Retinal pigment epithelial cell (primary cell): ENCODE measurements at regions not wholly inside any gene's neighbourhood (a gene's known extent, or its start where the extent isn't known, plus 50 kb on each side); places are given as distances from the start of the nearest gene placed in this dataset.

ENCODE experiments used
- DNase-seq: peaks from one replicate; pipeline ENCODE4 v3.0.0-alpha.2; 2010; ENCODE audit warnings: low read depth
- H3K4me3 ChIP-seq: 2 replicates; pipeline ENCODE4 v1.5.1; 2011; ENCODE audit warnings: mild to moderate bottlenecking, low read length, control low read depth, moderate library complexity
- CTCF ChIP-seq: conservative IDR thresholded peaks from 2 replicates; pipeline ENCODE4 v1.5.1; 2011; ENCODE audit warnings: low read depth, low read length, control low read depth, inconsistent platforms

DNA sequence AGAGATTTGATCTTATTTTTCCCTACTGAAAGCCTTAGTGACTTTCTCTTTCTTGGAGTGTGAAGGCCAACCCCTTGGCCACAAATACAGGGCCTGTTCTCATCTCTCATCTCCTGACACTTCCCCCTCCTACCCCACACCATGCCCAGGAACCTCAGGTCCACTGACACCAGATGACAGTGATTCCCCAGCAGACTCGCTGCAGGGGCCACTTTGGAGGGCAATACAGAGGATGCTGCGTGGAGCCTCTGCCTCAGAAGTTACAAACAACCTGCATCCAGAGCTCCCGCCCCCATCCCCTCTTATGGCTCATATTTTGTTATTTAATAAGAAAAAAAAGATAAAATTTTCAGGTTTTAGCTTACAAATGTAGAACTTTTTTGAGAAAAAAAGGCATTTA lies 70.1 kb upstream of the LGALSL start:
- TF ChIP-seq CTCF, result no peak
- no peak overlapping the region for H3K4me3 ChIP-seq
- DNase-seq, result no peak

GRCh38 chr2:64386676-64387075 lies 67.3 kb upstream of the LGALSL start:
- no peak for TF ChIP-seq CTCF
- DNase-seq, result no peak
- no peak overlapping the region for H3K4me3 ChIP-seq

GRCh38 chr2:64390586-64390985 lies 63.4 kb upstream of the LGALSL start:
- no peak for TF ChIP-seq CTCF
- DNase-seq, result no peak
- H3K4me3 ChIP-seq, result no peak overlapping the region

DNA sequence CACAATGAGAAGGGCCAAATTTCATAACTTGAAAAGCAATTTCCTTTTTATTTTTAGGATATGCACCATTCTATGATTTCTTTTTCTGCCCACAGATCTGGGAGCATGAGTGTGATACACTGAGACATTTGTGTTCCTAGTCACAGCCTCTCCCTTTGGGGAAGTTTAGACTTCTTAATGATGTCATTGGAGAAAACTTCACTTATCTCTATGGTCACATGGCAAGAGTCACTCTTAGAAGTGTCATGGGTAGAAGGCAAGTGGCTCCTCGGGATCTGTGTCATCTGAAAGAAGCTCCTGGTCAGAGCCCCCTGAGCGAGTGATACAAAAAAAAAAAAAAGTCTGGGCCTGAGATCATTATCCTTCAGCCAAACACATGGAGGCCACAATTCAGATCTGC lies 62.5 kb upstream of the LGALSL start:
- no peak overlapping the region for H3K4me3 ChIP-seq
- no peak for DNase-seq
- TF ChIP-seq CTCF, result no peak

GRCh38 chr2:64391940-64392339 lies 62.0 kb upstream of the LGALSL start:
- H3K4me3 ChIP-seq, result no peak overlapping the region
- no peak for DNase-seq
- TF ChIP-seq CTCF, result no peak

DNA sequence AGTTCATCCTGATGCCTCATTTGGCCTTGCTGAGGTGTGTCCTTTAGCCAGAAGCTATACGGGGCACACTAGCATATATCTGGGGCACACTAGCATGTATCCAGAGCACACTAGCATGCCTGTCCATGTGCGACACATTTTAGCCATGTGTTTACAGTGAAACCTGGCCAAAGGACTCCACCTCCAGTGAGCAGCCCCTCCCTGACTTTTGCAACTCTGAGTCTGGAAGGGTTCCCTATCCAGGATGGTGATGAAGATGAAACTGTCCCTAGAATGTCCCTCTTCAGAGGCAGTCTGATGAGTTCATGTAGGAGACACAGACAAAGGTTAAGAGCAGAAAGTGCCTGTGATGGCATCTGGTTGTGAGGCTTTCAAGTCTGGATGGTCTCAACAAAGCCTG lies 61.4 kb upstream of the LGALSL start:
- no peak for DNase-seq
- H3K4me3 ChIP-seq, result no peak overlapping the region
- TF ChIP-seq CTCF, result no peak

GRCh38 chr2:64393383-64394010 lies 60.5 kb upstream of the LGALSL start:
- DNase-seq, result no peak
- H3K4me3 ChIP-seq, result no peak overlapping the region
- no peak for TF ChIP-seq CTCF
